H9 (cell line): ENCODE measurements at regions not wholly inside any gene's neighbourhood (a gene's known extent, or its start where the extent isn't known, plus 50 kb on each side); places are given as distances from the start of the nearest gene placed in this dataset.

ENCODE experiments used
- DNase-seq: peaks from one replicate; pipeline ENCODE4 v3.0.0-alpha.2; 2017
- H2AFZ ChIP-seq: one replicate; pipeline ENCODE4 v1.6.1; 2013; ENCODE audit warnings: mild to moderate bottlenecking, low read length, control low read depth, moderate library complexity
- H2AK5ac ChIP-seq: 2 replicates; pipeline ENCODE4 v1.6.1; 2013; ENCODE audit warnings: low read length, control low read depth, mixed read lengths; ENCODE audit not compliant: insufficient read length
- H2BK120ac ChIP-seq: one replicate; pipeline ENCODE4 v1.6.1; 2013; ENCODE audit warnings: low read depth, mild to moderate bottlenecking, low read length, control low read depth, inconsistent platforms; ENCODE audit not compliant: poor library complexity, severe bottlenecking
- H2BK12ac ChIP-seq: 2 replicates; pipeline ENCODE4 v1.6.1; 2013; ENCODE audit warnings: low read length, control low read depth, mixed read lengths, low read depth; ENCODE audit not compliant: insufficient read length
- H2BK15ac ChIP-seq: 2 replicates; pipeline ENCODE4 v1.6.1; 2013; ENCODE audit warnings: low read depth, low read length, control low read depth
- H2BK20ac ChIP-seq: one replicate; pipeline ENCODE4 v1.6.1; 2013; ENCODE audit warnings: low read depth, mild to moderate bottlenecking, low read length, control low read depth, inconsistent platforms; ENCODE audit not compliant: poor library complexity, severe bottlenecking
- H2BK5ac ChIP-seq: 2 replicates; pipeline ENCODE4 v1.6.1; 2013; ENCODE audit warnings: low read length, control low read depth, mixed read lengths; ENCODE audit not compliant: insufficient read length
- H3K14ac ChIP-seq: 2 replicates; pipeline ENCODE4 v1.6.1; 2013; ENCODE audit warnings: low read length, control low read depth; ENCODE audit not compliant: insufficient read depth
- H3K18ac ChIP-seq: 2 replicates; pipeline ENCODE4 v1.6.1; 2013; ENCODE audit warnings: low read depth, mild to moderate bottlenecking, mixed read lengths, low read length, control low read depth; ENCODE audit not compliant: insufficient read length
- H3K23ac ChIP-seq: 2 replicates; pipeline ENCODE4 v1.6.1; 2013; ENCODE audit warnings: low read length, control low read depth, mixed read lengths, low read depth; ENCODE audit not compliant: insufficient read length
- H3K23me2 ChIP-seq: 2 replicates; pipeline ENCODE4 v1.6.1; 2013; ENCODE audit warnings: low read depth, mild to moderate bottlenecking, mixed read lengths, low read length, control low read depth; ENCODE audit not compliant: insufficient read length, poor library complexity, severe bottlenecking
- H3K27ac ChIP-seq: 2 replicates; pipeline ENCODE4 v1.5.1; 2013; ENCODE audit warnings: low read length, control low read depth, mixed read lengths, low read depth; ENCODE audit not compliant: insufficient read length
- H3K27me3 ChIP-seq: 2 replicates; pipeline ENCODE4 v1.6.1; 2013; ENCODE audit warnings: low read length, control low read depth, inconsistent platforms; ENCODE audit not compliant: insufficient read depth
- H3K4ac ChIP-seq: 2 replicates; pipeline ENCODE4 v1.6.1; 2013; ENCODE audit warnings: low read depth, mild to moderate bottlenecking, control low read depth, inconsistent platforms, low read length, moderate library complexity
- H3K4me1 ChIP-seq: 2 replicates; pipeline ENCODE4 v1.6.1; 2013; ENCODE audit warnings: low read length, control low read depth, inconsistent platforms; ENCODE audit not compliant: insufficient read depth
- H3K4me2 ChIP-seq: 2 replicates; pipeline ENCODE4 v1.6.1; 2013; ENCODE audit warnings: low read length, control low read depth, mixed read lengths; ENCODE audit not compliant: insufficient read length, insufficient read depth
- H3K56ac ChIP-seq: 2 replicates; pipeline ENCODE4 v1.6.1; 2013; ENCODE audit warnings: low read depth, mild to moderate bottlenecking, mixed read lengths, low read length, control low read depth; ENCODE audit not compliant: insufficient read length
- H3K79me1 ChIP-seq: 2 replicates; pipeline ENCODE4 v1.6.1; 2013; ENCODE audit warnings: low read depth, mild to moderate bottlenecking, moderate library complexity, low read length, control low read depth, inconsistent platforms; ENCODE audit not compliant: insufficient read depth, poor library complexity, severe bottlenecking
- H3K79me2 ChIP-seq: 2 replicates; pipeline ENCODE4 v1.6.1; 2013; ENCODE audit warnings: low read length, control low read depth, inconsistent platforms; ENCODE audit not compliant: insufficient read depth
- H3K9ac ChIP-seq: 2 replicates; pipeline ENCODE4 v1.6.1; 2013; ENCODE audit warnings: low read length, control low read depth, mixed read lengths; ENCODE audit not compliant: insufficient read length; ENCODE audit errors: extremely low read depth
- H3K9me3 ChIP-seq: one replicate; pipeline ENCODE4 v1.6.1; 2013; ENCODE audit warnings: low read depth, low read length, inconsistent platforms; ENCODE audit not compliant: control insufficient read depth
- H3T11ph ChIP-seq: one replicate; pipeline ENCODE4 v1.6.1; 2013; ENCODE audit warnings: mild to moderate bottlenecking, low read length, control low read depth, inconsistent platforms
- H4K20me1 ChIP-seq: one replicate; pipeline ENCODE4 v1.6.1; 2013; ENCODE audit not compliant: control insufficient read depth, insufficient read length, insufficient read depth
- H4K5ac ChIP-seq: 2 replicates; pipeline ENCODE4 v1.6.1; 2013; ENCODE audit warnings: low read depth, mild to moderate bottlenecking, mixed read lengths, low read length, control low read depth; ENCODE audit not compliant: insufficient read length
- H4K8ac ChIP-seq: replicated peaks from 2 replicates; pipeline ENCODE4 v1.6.1; 2013; ENCODE audit warnings: low read length, control low read depth, mixed read lengths, low read depth; ENCODE audit not compliant: insufficient read length
- H4K91ac ChIP-seq: 2 replicates; pipeline ENCODE4 v1.6.1; 2013; ENCODE audit warnings: low read depth, mild to moderate bottlenecking, moderate library complexity, mixed read lengths, low read length, control low read depth; ENCODE audit not compliant: insufficient read length
- H3K27ac Mint-ChIP-seq, 3 experiments: 2 replicates in 2 of 3; 3 replicates in 1 of 3; pipeline ENCODE4 v1.8.0; 2020 to 2021; ENCODE audit warnings: mixed read lengths in 3 of 3, mild to moderate bottlenecking in 1 of 3, moderate library complexity in 1 of 3
- H3K27me3 Mint-ChIP-seq: 2 replicates; pipeline ENCODE4 v1.8.0; 2021; ENCODE audit warnings: low read depth, mild to moderate bottlenecking, moderate library complexity, mixed read lengths
- H3K36me3 Mint-ChIP-seq, 3 experiments: 2 replicates in 2 of 3; 3 replicates in 1 of 3; pipeline ENCODE4 v1.8.0; 2020 to 2021; ENCODE audit warnings: low read depth in 3 of 3, mixed read lengths in 3 of 3; ENCODE audit not compliant: insufficient read depth in 1 of 3
- H3K4me1 Mint-ChIP-seq, 2 experiments: 2 replicates each; pipeline ENCODE4 v1.8.0; 2020; ENCODE audit warnings: mixed read lengths in 2 of 2
- H3K4me3 Mint-ChIP-seq, 2 experiments: 2 replicates in 1 of 2; 3 replicates in 1 of 2; pipeline ENCODE4 v1.8.0; 2020 to 2021; ENCODE audit warnings: mild to moderate bottlenecking in 2 of 2, mixed read lengths in 2 of 2, moderate library complexity in 1 of 2
- H3K9me3 Mint-ChIP-seq, 2 experiments: 2 replicates in 1 of 2; 3 replicates in 1 of 2; pipeline ENCODE4 v1.8.0; 2020; ENCODE audit warnings: mild to moderate bottlenecking in 2 of 2, mixed read lengths in 2 of 2, moderate library complexity in 1 of 2
- CTCF ChIP-seq: fragments of 200-600 bp; sonication (generic); conservative IDR thresholded peaks from 3 replicates; pipeline ENCODE4 v1.8.0; 2021; ENCODE audit warnings: antibody characterized with exemption, mild to moderate bottlenecking
- WGBS: extraction: QIAGEN DNeasy Blood & Tissue Kit; methylation state at CpG from one replicate; pipeline ENCODE4 v1.1.7; 2013; ENCODE audit warnings: missing lambda C conversion rate, low lambda C conversion rate, mixed read lengths; ENCODE audit not compliant: insufficient read length; ENCODE audit errors: extremely low coverage; 5-methylcytosine and 5-hydroxymethylcytosine counted together

GRCh38 chr22:22037740-22038139 is 55.2 kb upstream of the TOP3B start:
- H3K27me3 ChIP-seq = peaks cover 69% of the 10 kb centered on the region
- H3T11ph ChIP-seq = no peak overlapping the region
- H4K5ac ChIP-seq = no peak overlapping the region
- no peak overlapping the region for H3K4me2 ChIP-seq
- no peaks in the 10 kb centered on the region for H3K4me1 ChIP-seq
- H2BK20ac ChIP-seq = no peak overlapping the region
- no peak overlapping the region for H3K27ac ChIP-seq
- no peak overlapping the region for H2AK5ac ChIP-seq
- H3K9me3 Mint-ChIP-seq = no peaks in the 10 kb centered on the region; a peak in 1 of 5 replicates
- H4K91ac ChIP-seq = no peak overlapping the region
- peaks cover 93% of the 10 kb centered on the region for H3K27me3 Mint-ChIP-seq
- no peak overlapping the region for H3K27ac Mint-ChIP-seq
- H2BK12ac ChIP-seq = no peak overlapping the region
- H2BK5ac ChIP-seq = no peak overlapping the region
- no CpG with 5 or more reads among the region's 1 CpG for WGBS
- no peak overlapping the region for H2BK15ac ChIP-seq
- no peak overlapping the region for H3K9ac ChIP-seq
- no peak for TF ChIP-seq CTCF
- no peaks in the 10 kb centered on the region for H4K20me1 ChIP-seq
- no peak overlapping the region for H3K23ac ChIP-seq
- H3K36me3 Mint-ChIP-seq = no peaks in the 10 kb centered on the region; a peak in 1 of 7 replicates
- no peak overlapping the region for H3K56ac ChIP-seq
- no peaks in the 10 kb centered on the region for H3K79me2 ChIP-seq
- H3K4me1 Mint-ChIP-seq = peaks cover 6 to 8% of the 10 kb centered on the region in 2 experiments; a peak in 2 of 4 replicates
- no peaks in the 10 kb centered on the region for H3K23me2 ChIP-seq
- no peak overlapping the region for H2BK120ac ChIP-seq
- no peaks in the 10 kb centered on the region for H3K79me1 ChIP-seq
- H4K8ac ChIP-seq = no peak overlapping the region
- no peaks in the 10 kb centered on the region for H3K9me3 ChIP-seq
- no peak overlapping the region for H3K4ac ChIP-seq
- DNase-seq = no peak
- H3K4me3 Mint-ChIP-seq = no peak overlapping the region
- no peak overlapping the region for H3K14ac ChIP-seq
- no peak overlapping the region for H3K18ac ChIP-seq
- no peak overlapping the region for H2AFZ ChIP-seq
